HG02678 (cell line): ENCODE measurements at regions not wholly inside any gene's neighbourhood (a gene's known extent, or its start where the extent isn't known, plus 50 kb on each side); places are given as distances from the start of the nearest gene placed in this dataset.
"Not testable (repeated sequence)": the region's sequence is repeated elsewhere in the genome, so short reads cannot be mapped to it uniquely, and the experiment has no call there.

Experiments
- ATAC-seq: cut with Tn5 transposase; IDR thresholded peaks from one replicate; pipeline ENCODE4 v1.9.1; 2021; ENCODE audit warnings: mild to moderate bottlenecking, moderate library complexity; ENCODE audit not compliant: unreplicated experiment

DNA sequence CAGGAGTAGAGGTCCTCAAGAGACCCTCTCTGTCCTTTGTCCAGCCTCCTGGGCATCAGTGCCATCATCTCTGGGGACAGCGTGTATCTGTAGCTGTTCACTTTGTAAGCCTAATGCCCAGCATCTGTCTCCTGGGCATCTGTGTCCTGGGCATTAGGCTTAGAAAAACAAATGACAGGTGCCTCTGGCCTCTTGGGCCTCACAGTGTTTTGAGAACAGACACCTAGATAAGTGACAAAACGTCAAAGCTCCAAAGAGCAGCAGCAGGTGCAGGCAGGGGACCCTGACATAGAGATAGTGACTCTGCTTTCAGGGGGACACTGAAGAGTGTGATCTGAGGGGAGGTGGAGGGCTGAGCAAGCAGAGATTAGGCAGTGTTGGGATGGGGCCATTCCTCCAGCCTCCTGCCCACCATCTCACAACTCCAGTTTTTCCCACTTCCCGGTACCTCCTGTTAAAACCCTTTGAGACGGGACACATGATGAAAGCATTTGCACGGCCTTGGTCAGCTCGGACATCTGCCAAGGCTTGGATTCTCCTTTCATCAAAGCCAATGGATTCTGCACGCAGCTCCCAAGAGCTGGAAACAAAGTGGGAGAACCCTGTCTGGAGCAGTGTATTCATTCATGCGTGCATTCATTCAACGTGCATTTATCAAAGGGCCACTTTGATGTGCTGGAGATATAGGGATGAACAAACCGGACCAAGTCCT is 55.5 kb upstream of the CD93 start:
- no peak for ATAC-seq

DNA sequence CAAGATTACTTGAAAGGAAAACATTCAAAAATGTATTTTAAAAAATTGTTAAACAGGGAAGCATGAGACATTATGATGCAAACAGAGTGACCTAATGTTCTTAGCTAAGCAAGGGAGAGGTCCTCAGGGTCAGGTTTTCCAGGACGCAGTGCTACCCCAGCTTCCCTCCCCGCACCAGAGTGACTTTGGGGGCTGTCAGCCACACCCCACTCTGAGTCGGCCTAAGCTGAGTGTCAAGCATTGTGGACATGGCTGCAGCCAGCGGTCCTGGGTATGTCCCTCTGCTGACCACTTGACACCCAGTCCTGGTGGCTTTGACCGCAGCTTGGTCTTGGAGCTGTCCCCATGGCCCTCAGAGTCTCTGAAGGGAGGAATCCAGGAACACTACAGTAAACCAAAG is 54.9 kb upstream of the CD93 start:
- ATAC-seq, result no peak

DNA sequence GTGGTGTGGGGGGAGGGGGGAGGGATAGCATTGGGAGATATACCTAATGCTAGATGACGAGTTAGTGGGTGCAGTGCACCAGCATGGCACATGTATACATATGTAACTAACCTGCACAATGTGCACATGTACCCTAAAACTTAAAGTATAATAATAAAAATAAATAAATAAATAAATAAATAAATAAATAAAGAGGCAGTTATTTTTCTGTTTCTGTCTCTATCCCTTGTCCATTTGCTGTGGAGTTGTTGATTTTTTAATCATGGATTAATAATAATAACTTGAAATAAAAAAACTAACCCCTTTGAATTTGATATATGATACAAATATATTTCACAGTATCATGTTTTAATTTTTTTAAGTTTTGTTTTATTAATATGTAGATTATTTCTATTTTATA is 53.9 kb upstream of the CD93 start:
- ATAC-seq, result not testable (repeated sequence)

DNA sequence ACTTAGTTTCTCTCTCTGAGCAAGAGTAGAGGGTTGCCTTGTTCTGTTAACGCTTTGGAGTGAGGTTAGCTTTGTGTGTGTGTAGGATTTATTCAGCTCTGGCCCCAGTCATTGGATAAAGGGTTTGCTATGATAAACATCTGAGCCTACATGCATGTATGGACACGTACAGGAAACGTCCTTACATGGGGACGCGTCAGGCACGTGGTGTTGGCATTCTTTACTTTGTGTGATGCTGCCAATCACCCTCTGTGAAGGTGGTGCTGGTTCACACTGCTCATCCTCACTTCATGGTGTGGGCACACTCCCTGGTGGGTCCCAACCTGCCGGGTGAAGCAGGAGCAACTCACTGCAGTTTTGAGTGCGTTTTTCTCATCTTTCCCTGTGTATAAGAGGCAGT is 53.4 kb upstream of the CD93 start:
- ATAC-seq, result no peak

DNA sequence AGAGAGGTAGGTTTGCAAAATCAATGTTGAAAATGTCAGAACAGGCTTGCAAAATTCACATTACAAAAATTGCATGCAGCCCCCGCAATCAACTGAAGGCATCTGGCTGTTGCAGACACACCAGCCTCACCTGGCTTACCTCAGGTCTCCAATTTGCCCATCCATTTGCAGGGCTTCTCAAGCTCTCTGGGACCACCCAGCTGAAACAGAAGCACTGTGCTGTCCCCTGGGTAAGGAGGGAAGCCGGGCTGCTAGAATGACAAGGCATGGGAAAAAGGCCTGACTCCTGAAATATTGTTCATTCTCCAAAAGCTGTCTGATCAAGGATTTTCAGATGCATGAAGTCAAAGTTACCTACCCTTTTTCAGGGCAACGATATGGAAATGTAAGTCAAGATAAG is 52.6 kb upstream of the CD93 start:
- no peak for ATAC-seq

DNA sequence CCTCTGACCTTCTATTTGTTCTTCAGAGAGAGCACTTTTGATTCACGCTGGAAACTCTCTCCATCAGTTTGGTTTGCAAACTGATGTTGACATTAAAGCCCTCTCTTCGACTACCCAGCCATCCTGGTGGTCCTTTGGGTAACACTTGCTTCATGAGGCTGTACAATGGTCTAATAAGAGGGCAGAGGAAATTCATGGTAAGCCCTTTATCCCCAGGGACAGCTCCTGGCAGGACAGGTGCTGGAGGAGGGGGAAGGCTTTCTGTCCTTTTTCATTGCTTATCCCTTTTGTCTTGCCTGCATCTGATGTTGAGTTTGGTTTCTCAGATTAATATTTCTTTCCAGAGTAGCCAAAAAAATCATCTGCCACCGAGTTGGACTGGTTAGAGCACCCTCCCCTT is 52.1 kb upstream of the CD93 start:
- no peak for ATAC-seq

DNA sequence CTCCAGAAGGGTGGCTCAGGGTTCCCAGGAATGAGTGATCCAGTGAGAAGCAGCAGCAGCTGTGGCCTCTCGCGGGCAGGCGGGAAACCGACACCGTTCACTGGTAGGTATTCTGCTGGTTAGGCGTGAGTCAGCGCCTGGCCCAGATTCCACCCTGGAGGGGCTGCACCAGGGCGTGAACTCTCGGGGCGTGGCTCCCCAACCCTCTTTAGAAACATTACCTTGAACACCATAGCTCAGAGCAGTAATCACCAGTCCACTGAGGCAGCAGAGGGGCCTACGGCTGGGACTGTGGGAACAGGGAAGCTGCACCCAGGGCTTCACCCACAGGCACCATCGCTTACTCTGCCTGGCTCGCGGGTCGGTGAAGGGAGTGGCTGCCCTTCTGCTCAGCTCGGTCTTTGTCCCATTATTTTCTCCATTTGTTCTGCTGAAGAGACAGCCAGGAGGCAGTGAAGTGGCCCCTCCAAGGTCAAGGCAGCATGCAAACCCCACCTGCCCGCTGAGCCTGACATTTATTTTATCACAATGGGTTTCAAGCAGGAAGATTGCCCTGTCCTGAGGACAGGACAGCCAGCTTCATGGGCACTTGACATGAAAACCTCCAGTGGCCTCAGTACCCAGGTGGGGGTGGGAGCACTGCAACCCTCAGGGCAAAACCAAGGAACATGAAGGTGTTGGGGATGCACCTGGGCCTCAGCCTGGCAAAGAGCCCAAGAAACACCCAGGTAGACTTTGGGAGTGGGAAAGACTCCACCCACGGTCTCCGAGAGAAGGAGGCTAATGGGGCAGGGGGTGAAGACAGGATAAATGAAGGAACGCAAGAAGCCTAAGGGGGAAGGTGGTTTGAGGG is 51.0 kb upstream of the CD93 start:
- ATAC-seq, result no peak

DNA sequence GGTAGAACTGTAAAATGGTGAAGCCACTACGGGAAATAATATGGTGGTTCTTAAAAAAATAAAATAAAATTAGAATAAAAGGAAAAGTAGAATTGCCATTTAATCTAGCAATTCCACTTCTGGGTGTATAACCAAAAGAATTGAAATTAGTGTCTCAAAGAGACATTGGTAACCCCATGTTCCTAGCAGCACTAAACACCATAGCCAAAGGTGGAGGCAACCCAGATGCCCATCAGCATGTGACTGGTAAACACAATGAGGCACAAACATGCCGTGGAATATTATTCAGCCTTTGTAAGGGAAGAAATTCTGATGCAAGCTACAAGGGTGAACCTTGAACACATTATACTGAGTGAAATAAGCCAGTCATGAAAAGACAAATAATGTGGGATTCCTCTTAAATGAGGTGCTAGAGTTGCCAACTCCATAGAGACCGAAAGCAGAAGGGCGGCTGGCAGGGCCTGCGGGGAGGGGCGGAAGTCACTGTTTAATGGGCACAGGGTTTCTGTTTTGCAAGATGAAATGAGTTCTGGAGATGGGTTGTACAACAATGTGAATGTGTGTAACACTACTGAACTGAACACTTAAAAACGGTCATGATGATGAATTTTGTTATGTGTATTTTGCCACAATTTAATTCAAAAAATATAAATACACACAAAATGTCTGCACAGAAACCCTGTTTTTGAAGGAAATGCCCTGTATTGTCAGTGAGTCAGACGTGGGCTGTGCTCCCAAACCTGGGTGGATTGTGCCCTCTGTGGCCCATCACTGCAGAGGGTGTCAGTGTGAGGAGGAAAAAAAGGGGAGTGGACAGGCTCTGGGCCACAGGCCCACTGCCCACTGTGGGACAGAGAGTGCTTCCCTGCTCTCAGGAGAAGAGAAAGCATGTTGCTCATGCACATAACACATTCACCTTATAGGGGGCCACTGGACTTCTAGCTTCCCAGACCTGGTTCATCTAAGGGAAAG is 49.6 kb upstream of the CD93 start:
- no peak for ATAC-seq
